ENCODE measurements at regions not wholly inside any gene's neighbourhood (a gene's known extent, or its start where the extent isn't known, plus 50 kb on each side); places are given as distances from the start of the nearest gene placed in this dataset.

GRCh38 chr10:29948881-29949355 lies 110.5 kb downstream of the JCAD start:
- DNase-seq (ENCODE audit: low read depth, low spot score), result no peak
- POLR2A ChIA-PET, result interaction anchor here (0.7 to 1.9 kb wide), 2 partner anchors 53 to 202 kb away, joined by 3 to 5 read pairs; no protein-coding TSS in a partner anchor

GRCh38 chr10:29947701-29948060 lies 111.7 kb downstream of the JCAD start:
- ChIA-PET CTCF (interaction anchor here (0.7 to 1.8 kb wide), 6 partner anchors 10 to 358 kb away, joined by 3 to 6 read pairs (median 3); no protein-coding TSS in a partner anchor), POLR2A (interaction anchor here (0.9 kb wide), 1 partner anchor 52 kb away, joined by 3 read pairs; no protein-coding TSS in a partner anchor)
- no peak for DNase-seq (ENCODE audit: low read depth, low spot score)
- TF ChIP-seq CTCF (IDR thresholded peaks at IDR 0.05; ENCODE audit: insufficient read depth, low read length, missing control alignments), result no peak
- H3K4me3 ChIP-seq (ENCODE audit: low read depth, low read length), result no peak overlapping the region

More at GRCh38 chr10:29948881-29949355, 110.5 kb downstream of the JCAD start:
- no peak for TF ChIP-seq CTCF (IDR thresholded peaks at IDR 0.05; ENCODE audit: insufficient read depth, low read length, missing control alignments)
- peak overlapping the region; percentile 20 for H3K4me3 ChIP-seq (ENCODE audit: low read depth, low read length)
- CTCF ChIA-PET, result interaction anchor here (1.6 to 1.9 kb wide), 2 partner anchors 53 to 91 kb away, joined by 4 to 6 read pairs; no protein-coding TSS in a partner anchor

GRCh38 chr10:29946953-29947700 lies 112.3 kb downstream of the JCAD start:
- ChIA-PET POLR2A (interaction anchor here (0.9 kb wide), 1 partner anchor 51 kb away, joined by 3 read pairs; no protein-coding TSS in a partner anchor), CTCF (interaction anchor here (0.7 to 1.8 kb wide), 5 partner anchors 9 to 357 kb away, joined by 3 to 6 read pairs (median 3); no protein-coding TSS in a partner anchor)
- DNase-seq (ENCODE audit: low read depth, low spot score), result peak; percentile 52
- H3K4me3 ChIP-seq (ENCODE audit: low read depth, low read length), result no peak overlapping the region
- TF ChIP-seq CTCF (IDR thresholded peaks at IDR 0.05; ENCODE audit: insufficient read depth, low read length, missing control alignments), result no peak

- TF ChIP-seq CTCF (IDR thresholded peaks at IDR 0.05; ENCODE audit: insufficient read depth, low read length, missing control alignments), result no peak
- POLR2A ChIA-PET, result no interaction called here
- DNase-seq (ENCODE audit: low read depth, low spot score), result no peak
- H3K4me3 ChIP-seq (ENCODE audit: low read depth, low read length), result no peak overlapping the region
- CTCF ChIA-PET, result interaction anchor here (0.6 to 1.8 kb wide), 5 partner anchors 9 to 356 kb away, joined by 3 to 6 read pairs (median 3); no protein-coding TSS in a partner anchor
These were observed 112.8 kb downstream of the JCAD start for GRCh38 chr10:29946614-29946952.

DNA sequence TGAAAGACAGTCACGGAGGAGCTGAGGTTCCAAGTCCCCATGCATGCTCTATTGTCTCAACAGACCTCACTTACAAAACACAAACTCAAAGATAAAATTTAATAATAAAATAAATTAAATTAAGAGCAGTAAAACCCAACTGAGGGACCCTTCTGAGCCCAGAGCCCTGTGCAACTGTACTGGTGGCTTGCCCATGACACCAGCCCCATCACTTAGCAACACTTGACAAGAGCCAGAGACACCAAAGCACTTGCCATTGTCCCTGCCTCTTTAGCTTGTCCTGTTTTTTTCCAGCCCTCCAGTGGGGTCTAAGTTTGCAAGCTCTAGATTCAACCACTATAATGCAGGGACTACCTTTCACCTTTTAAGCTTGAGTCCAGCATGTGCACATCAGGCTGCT lies 117.9 kb downstream of the JCAD start:
- H3K4me3 ChIP-seq (ENCODE audit: low read depth, low read length), result no peak overlapping the region
- ChIA-PET CTCF (interaction anchor here (1.0 to 1.1 kb wide), 2 partner anchors 12 to 57 kb away, joined by 3 to 4 read pairs; no protein-coding TSS in a partner anchor), POLR2A (no interaction called here)
- no peak for TF ChIP-seq CTCF (IDR thresholded peaks at IDR 0.05; ENCODE audit: insufficient read depth, low read length, missing control alignments)
- no peak for DNase-seq (ENCODE audit: low read depth, low spot score)

DNA sequence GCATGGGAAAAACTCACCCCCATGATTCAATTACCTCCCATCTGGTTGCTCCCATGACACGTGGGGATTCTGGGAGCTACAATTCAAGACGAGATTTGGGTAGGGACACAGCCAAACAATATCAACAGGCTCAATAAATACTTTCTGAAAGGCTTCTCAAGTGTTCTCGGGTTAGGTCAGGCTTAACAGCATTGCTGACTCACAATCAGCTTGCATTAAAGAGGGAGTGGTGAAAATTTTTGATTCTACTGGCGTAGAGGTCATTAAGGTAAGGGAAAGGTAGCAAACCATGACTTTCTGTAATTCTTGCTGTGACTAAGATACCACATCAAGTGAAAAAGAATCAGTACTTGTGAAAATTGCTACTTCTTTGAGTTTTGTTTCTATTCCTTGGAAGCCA lies 126.4 kb downstream of the JCAD start:
- ChIA-PET CTCF (interaction anchor here (1.0 kb wide), 1 partner anchor 11 kb away, joined by 3 read pairs; no protein-coding TSS in a partner anchor), POLR2A (no interaction called here)
- no peak for DNase-seq (ENCODE audit: low read depth, low spot score)
- TF ChIP-seq CTCF (IDR thresholded peaks at IDR 0.05; ENCODE audit: insufficient read depth, low read length, missing control alignments), result no peak
- H3K4me3 ChIP-seq (ENCODE audit: low read depth, low read length), result no peak overlapping the region

Measured in AG04449 (cell line).